Liver (tissue), 3 donors: ENCODE measurements at regions not wholly inside any gene's neighbourhood (a gene's known extent, or its start where the extent isn't known, plus 50 kb on each side); places are given as distances from the start of the nearest gene placed in this dataset.

ENCODE experiments used
- CTCF ChIP-seq: fragments of 150-350 bp; IDR thresholded peaks from 2 replicates; pipeline ENCODE4 v1.5.1; 2017; ENCODE audit warnings: improper control_type of control experiment, low read depth, low read length; ENCODE audit not compliant: missing input control
- EGR1 ChIP-seq, 2 donors: IDR thresholded peaks; 2 replicates each; pipeline ENCODE4 v1.6.1; 2016 to 2018; ENCODE audit warnings: antibody characterized with exemption in 2 of 2, low read depth in 2 of 2
- HNF4G ChIP-seq: IDR thresholded peaks from 2 replicates; pipeline ENCODE4 v1.6.1; 2016; ENCODE audit warnings: antibody characterized with exemption
- RAD21 ChIP-seq, 2 donors: IDR thresholded peaks; 2 replicates each; pipeline ENCODE4 v1.6.1; 2016; ENCODE audit warnings: antibody characterized with exemption in 2 of 2, mild to moderate bottlenecking in 2 of 2
- SP1 ChIP-seq: IDR thresholded peaks from 2 replicates; pipeline ENCODE4 v1.6.1; 2018; ENCODE audit warnings: antibody characterized with exemption, mild to moderate bottlenecking
- TAF1 ChIP-seq: conservative IDR thresholded peaks from 2 replicates; pipeline ENCODE4 v1.6.1; 2016; ENCODE audit warnings: antibody characterized with exemption, mild to moderate bottlenecking
- ZBTB33 ChIP-seq: IDR thresholded peaks from 2 replicates; pipeline ENCODE4 v1.6.1; 2016; ENCODE audit warnings: antibody characterized with exemption
- donor health status: healthy.
- donor health status: healthy.

GRCh38 chr1:82099170-82099569, 298.4 kb downstream of the ADGRL2 start:
- no peak for TF ChIP-seq CTCF
- no peak for TF ChIP-seq ZBTB33
- TF ChIP-seq HNF4G = no peak
- no peak for TF ChIP-seq RAD21 (IDR thresholded peaks at IDR 0.05)
- no peak for TF ChIP-seq TAF1
- no peak for TF ChIP-seq EGR1 (IDR thresholded peaks at IDR 0.05; ENCODE audit: low read depth in 2 of 2)
- no peak for TF ChIP-seq SP1
